Pons (tissue), 1 donor: ENCODE measurements at regions not wholly inside any gene's neighbourhood (a gene's known extent, or its start where the extent isn't known, plus 50 kb on each side); places are given as distances from the start of the nearest gene placed in this dataset.
"Not testable (repeated sequence)": the region's sequence is repeated elsewhere in the genome, so short reads cannot be mapped to it uniquely, and the experiment has no call there.

ENCODE experiments used
- DNase-seq: peaks from one replicate; pipeline ENCODE4 v3.0.0-alpha.2; 2016; ENCODE audit warnings: low spot score

DNA sequence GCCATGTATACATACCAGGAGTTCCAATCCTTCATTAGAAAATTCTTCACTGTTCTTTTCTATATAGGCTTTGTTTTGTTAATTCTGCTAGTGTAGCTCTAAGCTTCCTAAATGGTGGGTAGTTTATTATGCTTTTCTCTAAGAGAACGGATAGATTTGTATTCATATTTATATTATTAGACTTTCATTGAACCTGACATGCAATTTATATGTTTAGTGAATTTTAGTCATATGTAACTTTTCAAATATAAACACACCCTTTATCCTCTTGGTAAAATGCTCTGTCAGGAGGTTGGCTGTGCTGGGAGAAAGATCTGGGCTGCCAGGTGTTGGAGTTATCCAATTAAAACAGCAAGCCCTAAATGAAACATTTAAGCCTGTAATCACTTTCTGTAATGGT lies 369.7 kb upstream of the RGS18 start:
- no peak for DNase-seq

DNA sequence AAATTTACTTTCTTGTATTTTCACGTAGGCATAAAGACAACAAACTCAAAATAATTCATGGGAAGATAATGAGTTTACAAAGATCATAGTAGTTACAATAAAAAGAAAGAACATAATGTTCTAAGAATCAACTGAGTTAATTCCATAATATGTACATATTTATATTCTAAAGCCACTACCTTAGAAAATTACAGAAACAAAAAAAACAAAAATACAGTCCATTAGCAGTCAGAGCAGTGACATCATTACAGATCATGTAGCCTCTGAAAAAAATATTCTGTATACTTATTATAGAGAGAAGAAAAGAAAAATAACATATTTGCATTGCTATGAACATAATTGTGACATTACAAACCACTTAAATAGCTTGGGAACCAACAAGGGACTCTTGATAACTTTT lies 360.1 kb upstream of the RGS18 start:
- no peak for DNase-seq

DNA sequence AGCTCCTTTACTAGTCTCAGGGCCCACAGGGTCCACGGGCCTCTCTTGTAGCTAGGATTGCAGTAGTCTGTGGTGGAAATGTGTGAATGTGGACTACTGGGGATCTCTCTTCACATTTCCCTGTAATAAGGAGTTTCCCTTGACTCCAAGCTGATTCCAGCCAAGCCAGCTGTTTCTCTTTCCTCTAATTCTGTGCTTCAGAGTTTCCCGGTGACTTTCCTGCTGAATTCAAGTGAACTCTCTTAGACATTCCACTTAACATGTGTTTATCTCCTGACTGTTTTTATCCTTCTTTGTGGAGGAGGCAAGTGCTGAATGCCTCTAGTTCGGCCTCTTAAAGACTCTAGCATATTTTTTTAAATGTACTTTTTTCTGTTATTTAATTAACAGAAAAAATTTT lies 354.0 kb upstream of the RGS18 start:
- no peak for DNase-seq

DNA sequence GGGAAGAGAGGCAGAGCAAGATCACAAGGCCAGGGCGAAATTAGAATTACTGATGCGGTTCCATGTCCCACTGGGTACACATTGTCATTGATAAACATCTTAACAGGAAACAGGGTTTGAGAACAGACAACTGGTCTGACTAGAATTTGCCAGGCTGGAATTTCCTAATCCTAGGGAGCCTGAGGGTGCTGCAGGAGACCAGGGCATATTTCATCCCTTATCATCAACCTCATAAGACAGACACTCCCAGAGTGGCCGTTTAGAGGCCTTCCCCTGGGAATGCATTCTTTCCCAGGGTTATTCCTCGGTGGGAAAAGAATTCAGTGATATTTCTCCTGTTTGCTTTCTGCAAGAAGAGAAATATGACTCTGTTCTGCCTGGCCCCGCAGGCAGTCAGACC lies 344.7 kb upstream of the RGS18 start:
- DNase-seq, result not testable (repeated sequence)

DNA sequence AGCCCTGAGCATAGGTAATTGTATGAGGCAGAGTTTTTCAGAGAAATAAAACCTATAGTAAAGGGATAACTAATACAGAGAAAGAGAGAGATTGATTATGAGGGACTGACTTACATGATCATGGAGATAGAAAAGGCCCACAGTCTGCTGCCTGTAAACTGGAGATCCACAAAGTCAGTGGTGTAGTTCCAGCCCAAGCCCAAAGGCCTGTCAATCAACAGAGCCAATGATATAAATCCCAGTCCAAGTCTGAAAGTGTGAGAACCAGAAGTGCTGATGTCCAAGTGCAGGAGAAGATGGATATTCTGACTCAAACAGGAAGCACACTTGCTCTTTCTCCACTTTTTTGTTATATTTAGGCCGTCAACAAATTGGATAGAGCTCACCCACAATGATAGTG lies 340.1 kb upstream of the RGS18 start:
- DNase-seq, result no peak

DNA sequence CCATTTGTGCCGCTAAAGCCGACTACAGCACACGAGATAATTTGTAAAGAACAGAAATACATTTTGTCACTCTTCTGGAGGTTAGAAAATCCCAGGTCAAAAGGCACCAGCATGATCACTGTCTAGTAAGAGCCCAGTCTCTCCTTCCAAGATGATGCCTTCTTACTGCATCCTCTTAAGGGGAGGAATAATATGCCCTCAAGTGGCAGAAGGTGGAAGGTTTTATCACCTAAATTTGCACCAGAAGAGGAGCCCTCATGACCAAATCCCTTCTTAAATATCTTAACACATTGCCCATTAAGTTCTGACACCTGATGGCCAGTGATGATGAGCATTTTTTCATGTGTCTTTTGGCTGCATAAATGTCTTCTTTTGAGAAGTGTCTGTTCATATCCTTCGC lies 326.7 kb upstream of the RGS18 start:
- no peak for DNase-seq

DNA sequence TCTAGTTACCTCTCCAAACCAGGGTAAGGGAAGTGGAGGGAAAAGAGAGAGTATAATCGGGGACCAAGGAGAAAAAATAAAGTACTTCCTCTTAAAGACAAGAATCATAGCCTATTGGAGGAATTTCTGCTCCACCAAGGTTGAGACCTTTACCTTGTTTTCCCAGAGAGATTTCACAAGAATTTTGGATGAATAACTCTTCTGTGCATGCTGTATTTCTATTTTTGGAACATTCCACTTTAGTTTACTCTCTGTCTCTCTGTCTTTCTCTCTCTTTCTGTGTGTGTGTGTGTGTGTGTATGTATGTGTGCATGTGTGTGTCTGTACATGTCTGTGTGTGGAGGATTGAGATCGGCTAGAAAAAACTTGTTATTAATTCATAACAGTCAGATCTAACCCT lies 318.4 kb upstream of the RGS18 start:
- no peak for DNase-seq

DNA sequence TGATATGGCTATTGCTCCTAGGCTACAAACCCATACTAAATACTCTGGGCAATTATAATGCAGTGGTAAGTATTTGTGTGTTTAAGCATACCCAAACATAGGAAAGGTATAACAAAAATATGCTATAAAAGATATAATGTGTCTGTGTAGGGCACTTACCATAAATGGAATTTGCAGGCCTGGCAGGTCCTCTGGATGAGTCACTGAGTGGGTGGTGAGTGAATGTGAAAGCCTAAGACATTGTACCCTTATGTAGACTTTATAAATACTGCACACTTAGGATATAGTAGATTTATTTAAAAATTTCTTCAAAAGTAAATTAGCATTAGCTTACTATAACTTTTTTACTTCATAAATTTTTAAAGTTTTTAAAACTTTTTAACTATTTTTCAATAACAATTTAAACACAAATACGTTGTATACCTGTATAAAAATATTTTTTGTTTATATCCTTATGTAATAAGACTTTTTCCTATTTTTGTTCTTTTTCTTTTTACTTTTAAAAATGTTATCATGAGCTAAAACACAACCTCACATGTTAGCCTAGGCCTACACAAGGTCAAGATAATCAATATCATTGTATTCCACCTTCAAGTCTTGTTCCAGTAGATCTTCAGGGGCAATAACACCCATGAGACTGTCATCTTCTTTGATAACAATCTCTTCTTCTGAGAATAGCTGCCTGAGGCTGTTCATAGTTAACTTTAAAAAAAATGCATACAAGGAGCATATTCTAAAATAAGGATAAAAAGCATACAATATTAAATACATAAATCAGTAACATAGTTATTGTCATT lies 306.3 kb upstream of the RGS18 start:
- DNase-seq, result no peak

DNA sequence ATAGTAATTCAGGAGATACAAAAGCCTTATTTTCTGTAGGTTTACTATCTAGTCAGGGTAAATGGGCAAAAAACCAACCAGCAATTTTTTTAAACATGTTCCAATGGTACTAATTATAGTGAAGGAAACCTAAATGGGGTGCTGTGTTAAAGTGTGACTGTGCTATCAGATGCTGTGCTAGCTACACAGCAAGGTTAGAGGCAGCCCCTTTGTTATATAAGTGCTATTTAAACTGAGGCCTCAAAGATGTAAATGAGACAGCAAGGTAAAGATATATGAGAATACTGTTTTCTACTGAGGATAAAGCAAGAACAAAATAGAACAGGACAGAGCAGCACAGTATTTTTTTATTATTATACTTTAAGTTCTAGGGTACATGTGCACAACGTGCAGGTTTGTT lies 305.4 kb upstream of the RGS18 start:
- no peak for DNase-seq

DNA sequence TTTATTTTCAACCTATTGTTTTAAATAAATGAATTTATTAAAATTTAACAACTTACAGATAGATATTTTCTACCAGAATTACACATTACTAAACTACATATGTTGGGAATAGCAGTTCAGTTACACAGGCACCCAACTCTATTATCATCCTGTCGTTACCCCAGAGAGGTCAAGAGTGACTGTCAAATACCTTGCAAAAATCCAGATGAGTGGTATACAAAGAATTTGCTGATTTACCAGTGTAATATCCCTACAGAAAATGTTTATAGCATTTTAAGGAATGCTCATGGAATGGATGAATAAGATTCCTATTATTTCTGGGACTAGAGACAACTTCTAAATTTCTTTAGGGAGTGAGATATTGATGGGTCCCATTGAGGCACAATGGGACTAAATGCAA lies 300.7 kb upstream of the RGS18 start:
- DNase-seq, result no peak

DNA sequence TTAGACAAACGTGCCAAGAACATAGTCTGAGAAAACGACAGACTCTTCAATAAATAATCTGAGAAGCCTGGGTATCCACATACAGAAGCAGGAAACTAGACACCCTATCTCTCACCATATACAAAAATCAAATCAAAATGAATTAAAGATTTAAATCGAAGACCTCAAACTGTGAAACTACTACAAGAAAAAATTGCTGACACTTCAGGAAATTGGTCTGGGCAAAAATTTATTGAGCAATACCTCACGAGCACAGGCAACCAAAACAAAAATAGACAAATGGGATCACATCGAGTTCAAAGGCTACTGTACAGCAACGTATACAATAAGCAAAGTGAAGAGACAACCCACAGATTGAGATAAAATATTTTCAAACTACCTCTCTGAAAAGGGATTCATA lies 292.8 kb upstream of the RGS18 start:
- no peak for DNase-seq

DNA sequence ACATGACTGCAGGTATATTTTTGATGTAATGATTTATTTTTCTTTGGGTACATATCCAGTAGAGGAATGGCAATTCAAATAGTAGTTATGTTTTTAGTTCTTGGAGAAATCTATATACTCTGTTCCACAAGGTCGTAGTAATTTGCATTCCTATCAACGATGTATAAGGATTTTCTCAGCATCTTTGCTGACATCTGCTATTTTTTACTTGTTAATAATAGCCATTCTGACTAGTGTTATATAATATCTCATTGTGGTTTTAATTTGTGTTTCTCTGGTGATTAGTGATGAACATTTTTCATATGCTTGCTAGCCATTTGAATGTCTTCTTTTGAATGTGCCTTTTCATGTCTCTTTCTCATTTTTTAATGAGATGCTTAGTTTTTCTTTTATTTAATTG lies 292.1 kb upstream of the RGS18 start:
- DNase-seq, result no peak

DNA sequence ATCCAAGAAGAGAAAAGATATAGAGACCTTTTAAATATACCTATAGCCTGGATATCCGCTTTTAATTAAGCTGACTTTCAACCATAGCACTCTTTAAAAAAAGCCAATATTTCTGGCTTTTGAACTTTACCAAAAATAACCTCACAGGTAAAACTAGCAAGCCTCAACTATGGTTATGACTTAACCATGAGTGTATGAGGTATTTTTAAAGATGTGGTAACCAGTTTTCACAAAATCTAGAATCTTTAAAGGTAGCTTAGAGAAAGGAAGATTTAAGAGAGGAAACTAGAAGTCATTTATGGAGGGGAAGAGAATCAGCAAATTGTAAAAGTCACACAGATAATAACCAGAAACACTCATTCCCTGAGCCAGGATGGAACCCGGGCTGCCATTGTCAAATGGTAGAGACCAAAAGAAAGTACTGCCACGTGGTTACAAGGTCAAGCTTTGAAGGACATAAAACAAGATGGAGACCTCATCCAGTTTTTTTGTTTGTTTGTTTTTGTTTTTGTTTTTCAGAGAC lies 288.4 kb upstream of the RGS18 start:
- DNase-seq, result no peak

DNA sequence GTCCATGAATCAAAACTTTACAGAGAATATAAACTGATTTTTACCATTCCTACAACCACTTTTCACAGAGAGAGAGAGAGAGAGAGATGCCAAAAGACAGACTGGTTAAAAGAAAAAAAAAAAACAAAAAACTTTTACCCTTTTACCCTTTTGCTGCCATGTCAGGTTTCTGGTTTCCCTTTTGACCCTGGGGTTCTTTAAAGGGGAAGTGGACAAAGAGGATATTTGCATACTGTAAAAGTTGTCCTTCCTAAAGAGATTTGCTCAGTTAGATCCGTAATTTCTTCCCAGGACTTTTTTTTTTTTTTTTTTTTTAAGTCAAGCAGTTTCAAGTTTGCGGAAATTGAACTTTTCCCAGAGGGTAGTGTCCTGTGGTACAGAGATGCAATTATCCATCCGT lies 287.8 kb upstream of the RGS18 start:
- no peak for DNase-seq

DNA sequence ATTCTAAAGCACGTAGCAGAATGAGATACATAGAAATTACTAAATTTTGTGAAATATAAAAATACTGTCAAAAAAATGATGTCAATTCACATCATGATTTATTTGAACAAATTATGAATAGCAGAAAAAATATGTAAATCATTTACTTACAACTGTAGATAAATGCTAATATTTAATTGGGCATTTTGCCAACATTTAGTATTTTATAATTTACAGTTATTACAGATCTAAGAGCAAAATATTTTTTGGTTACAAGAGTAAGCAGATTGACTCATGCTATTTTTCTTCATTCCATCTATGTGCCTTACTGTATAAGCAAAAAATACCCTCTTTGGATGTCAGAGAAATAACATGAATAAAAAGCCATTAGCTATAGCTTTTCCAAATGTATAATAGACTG lies 282.3 kb upstream of the RGS18 start:
- no peak for DNase-seq

DNA sequence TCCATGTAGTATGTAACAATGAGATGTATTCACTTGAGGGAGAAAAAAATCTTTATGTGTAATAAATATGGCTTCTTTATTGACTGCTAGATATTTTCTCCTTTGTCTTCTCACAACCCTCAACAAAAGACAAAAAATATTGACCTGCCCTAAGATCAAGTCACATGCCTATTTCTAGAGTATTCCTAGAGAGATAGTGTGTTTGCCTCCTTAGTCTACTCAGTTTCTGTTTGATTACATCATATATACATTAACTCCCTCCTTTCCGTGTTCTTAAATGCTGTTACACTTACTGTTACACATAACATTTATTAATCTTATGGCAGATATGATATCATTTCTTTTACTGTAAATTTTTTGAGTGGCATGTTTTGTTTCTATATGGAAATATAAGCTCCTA lies 281.6 kb upstream of the RGS18 start:
- no peak for DNase-seq

DNA sequence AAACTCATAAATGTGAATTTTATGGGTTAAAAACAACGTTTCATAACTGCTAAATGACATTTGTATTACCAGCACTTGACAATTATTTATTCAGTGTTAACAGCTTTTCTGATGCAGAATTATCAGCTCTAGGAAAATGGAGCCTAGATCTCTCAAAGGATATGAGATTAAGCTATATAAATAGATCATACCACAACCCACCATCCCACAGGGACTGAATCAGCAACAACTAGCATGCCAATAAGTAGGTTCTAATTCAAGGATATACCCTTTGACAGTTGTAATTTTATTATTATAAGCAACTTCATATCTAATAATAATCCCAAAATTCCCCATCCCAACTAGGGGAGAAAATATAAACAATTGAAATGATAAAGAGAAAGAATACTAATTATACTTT lies 275.4 kb upstream of the RGS18 start:
- DNase-seq, result no peak

DNA sequence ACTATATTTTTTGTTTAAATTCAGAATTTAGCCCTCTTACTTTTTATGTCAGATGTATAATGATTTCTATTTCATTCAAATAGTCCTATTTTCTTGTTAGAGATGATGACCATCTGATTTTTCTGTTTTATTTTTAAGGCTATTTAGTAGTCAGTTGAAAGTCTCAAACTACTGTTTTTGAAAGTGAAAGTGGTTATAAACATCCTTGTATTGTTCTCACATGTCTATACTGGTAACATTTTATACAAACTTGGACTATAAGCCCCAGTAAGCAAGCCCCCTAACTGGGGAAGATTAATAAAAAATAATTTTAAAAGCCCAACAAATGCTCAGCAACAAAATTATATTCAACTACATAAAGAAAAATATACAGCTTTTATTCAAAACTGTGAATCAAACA lies 271.3 kb upstream of the RGS18 start:
- DNase-seq, result no peak

DNA sequence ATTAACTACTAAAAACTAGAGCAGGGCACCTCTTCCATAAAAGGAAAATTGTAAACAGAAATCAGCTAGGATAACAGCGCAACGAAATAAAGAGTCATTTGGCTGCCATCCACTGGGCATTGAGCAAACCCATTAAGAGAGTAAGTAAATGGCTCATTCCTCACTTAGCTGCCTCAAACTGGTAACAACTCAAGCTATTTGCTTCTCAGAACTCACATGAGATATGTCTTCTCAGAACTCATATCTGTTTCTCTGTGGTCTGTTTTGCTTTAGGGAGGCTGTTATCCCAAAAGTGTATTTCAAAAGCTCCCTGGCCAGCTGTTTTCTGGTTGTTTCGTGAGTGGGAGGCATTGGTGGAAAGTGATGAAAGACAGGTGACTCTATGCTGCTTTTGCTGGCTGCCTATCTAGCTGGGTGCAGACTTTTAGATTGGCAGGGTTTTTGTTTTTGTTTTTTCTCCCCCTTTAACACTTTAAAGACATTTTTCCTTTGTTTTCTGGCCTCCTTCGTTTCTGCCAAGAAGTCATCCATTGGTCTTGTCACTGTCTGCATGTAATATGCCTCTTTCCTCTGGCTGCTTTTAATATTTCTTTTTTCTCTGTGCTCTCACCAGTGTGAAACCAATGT lies 269.2 kb upstream of the RGS18 start:
- no peak for DNase-seq

DNA sequence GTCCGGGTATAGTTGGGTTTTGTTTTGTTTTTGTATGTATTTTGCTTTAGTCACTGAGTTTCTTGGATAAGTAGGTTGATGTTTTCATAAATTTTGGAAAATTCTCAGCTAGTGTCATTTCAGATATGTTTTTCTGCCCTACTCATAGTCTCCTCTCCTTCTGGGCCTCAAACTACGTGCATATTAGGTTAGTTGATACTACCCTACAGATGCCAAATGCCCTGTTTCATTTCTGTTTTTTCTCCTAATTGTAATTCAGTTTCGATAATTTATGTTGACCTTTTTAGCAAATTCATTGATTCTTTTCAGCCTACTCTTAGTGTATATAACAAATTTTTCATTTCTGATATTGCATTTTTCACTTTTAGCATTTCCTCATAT lies 268.6 kb upstream of the RGS18 start:
- DNase-seq, result no peak

DNA sequence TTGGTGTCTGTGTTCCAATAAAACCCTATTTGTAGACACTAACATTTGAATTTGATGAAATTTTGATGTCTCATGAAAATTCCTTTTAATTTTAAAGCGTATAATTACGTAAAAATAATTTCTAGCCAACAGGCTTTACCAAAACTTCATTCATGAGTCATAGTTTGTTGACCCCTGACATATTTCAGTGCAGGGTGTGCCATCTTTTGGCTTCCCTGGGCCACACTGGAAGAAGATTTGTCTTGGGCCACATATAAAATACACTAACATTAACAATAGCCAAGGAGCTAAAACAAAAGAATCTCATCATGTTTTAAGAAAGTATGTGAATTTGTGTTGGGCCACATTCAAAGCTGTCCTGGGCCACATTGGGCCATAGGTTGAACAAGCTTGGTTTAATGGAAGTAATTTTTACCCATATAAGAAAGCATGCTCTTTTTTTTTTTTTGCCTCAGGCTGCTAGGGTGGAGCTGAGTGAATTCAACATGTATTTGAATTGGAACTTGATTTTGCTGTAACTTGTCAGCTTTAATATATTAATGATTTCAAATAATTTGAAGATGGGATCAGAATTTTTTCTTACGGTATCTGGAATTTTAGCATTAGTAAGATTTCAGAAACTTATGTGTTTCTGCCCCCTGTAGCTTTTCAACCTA lies 267.7 kb upstream of the RGS18 start:
- DNase-seq, result no peak

DNA sequence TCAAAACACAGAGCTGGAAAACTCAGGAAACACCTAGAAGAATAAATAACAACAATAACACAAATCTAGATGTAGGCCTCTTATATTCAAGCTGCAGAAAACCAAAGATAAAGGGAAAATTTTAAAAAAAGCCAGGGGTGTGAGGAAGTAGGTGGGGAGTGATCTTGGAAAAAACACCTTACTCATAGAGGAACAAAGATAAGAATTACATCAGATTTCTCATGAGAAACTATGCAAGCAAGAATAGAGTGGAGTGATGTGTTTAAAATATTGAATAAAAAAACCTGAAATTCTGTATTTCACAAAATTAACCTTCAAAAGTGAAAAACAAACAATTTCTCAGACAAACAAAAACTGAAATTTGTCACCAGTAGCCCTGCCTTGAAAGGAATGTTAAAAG lies 265.5 kb upstream of the RGS18 start:
- DNase-seq, result no peak

DNA sequence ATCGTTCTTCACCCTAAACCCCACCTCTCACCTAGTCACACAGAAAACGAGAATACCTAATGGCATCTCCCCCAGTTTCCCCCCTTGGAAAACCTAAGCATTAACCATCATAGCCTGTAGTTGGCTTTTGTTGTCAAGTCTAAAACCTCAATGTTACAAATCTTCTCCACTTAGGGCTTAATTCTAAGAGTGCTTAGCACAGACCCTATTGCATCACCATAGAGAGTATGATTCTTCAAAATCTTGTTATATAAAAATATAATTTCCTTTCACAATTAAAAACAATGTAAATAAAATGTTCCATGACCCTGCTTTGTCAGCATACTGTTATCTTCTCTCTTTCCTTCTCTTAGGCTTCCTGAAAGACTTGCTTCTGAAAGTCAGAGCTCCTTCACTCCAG lies 263.2 kb upstream of the RGS18 start:
- DNase-seq, result no peak
